Sigmoid colon (tissue), 4 donors: ENCODE measurements at regions not wholly inside any gene's neighbourhood (a gene's known extent, or its start where the extent isn't known, plus 50 kb on each side); places are given as distances from the start of the nearest gene placed in this dataset.

Source experiments
- EP300 ChIP-seq, 4 donors: sonication (generic); formaldehyde crosslinking; IDR thresholded peaks; one replicate each; pipeline ENCODE4 v1.6.1; 2017; ENCODE audit warnings: antibody characterized with exemption in 4 of 4
- POLR2A ChIP-seq, 2 donors: fragments of 450-650 bp; IDR thresholded peaks; one replicate each; pipeline ENCODE4 v1.6.1; 2016; ENCODE audit warnings: antibody characterized with exemption in 2 of 2, mild to moderate bottlenecking in 2 of 2, moderate library complexity in 2 of 2
- POLR2AphosphoS5 ChIP-seq, 4 donors: sonication (generic); formaldehyde crosslinking; IDR thresholded peaks; one replicate each; pipeline ENCODE4 v1.6.1; 2017; ENCODE audit warnings: antibody characterized with exemption in 4 of 4
- TF ChIP-seq, protein P1 (sequence below), 4 experiments: fragments of 450-650 bp in 3 of 4; fragments of 200-600 bp in 1 of 4; IDR thresholded peaks; one replicate each; pipeline ENCODE4 v1.5.1; 2016 to 2019; ENCODE audit warnings: antibody characterized with exemption in 4 of 4, mild to moderate bottlenecking in 3 of 4, moderate library complexity in 2 of 4

DNA sequence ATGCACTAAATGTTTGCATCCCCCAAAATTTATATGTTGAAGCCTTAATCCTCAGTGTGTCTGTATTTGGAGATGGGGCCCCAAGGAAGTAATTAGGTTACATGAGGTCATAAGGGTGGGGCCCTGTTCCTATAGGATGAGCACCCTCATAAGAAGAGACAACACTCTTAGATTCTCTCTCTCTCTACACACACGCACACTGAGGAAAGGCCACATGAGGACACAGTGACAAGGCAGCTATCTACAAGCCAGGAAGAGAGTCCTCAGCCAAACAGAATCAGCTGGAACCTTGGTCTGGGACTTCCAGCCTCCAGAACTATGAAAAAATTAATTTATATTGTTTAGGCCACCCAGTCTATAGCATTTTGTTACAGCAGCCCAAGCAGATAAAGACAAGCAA is 69.3 kb upstream of the NOCT start:
- TF ChIP-seq, protein P1, sequence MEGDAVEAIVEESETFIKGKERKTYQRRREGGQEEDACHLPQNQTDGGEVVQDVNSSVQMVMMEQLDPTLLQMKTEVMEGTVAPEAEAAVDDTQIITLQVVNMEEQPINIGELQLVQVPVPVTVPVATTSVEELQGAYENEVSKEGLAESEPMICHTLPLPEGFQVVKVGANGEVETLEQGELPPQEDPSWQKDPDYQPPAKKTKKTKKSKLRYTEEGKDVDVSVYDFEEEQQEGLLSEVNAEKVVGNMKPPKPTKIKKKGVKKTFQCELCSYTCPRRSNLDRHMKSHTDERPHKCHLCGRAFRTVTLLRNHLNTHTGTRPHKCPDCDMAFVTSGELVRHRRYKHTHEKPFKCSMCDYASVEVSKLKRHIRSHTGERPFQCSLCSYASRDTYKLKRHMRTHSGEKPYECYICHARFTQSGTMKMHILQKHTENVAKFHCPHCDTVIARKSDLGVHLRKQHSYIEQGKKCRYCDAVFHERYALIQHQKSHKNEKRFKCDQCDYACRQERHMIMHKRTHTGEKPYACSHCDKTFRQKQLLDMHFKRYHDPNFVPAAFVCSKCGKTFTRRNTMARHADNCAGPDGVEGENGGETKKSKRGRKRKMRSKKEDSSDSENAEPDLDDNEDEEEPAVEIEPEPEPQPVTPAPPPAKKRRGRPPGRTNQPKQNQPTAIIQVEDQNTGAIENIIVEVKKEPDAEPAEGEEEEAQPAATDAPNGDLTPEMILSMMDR (IDR thresholded peaks at IDR 0.05): no peak
- TF ChIP-seq POLR2AphosphoS5 (IDR thresholded peaks at IDR 0.05) (no peak), POLR2A (IDR thresholded peaks at IDR 0.05) (no peak), EP300 (IDR thresholded peaks at IDR 0.05) (no peak)
